K562 (cell line): ENCODE measurements at regions not wholly inside any gene's neighbourhood (a gene's known extent, or its start where the extent isn't known, plus 50 kb on each side); places are given as distances from the start of the nearest gene placed in this dataset.

ENCODE experiments used
- ATAC-seq: fragments of 200-7000 bp; cut with Tn5 transposase; 3 replicates; pipeline ENCODE4 v1.9.1; 2020; ENCODE audit warnings: moderate library complexity
- BruUV-seq: library from RNA; stranded (reverse); fragments of 400-500 nt; replicated peaks from 2 replicates; lab custom pipeline; 2021; lab: Mats Ljungman, UMichigan
- CTCF ChIA-PET: fragments of 300-600 bp; formaldehyde crosslinking; extraction: SDS; loops from one replicate; lab custom pipeline; 2021; ENCODE audit warnings: low intra/inter-chr PET ratio; lab: Yijun Ruan, JAX
- POLR2A ChIA-PET: fragments of 300-600, 350-650 bp; sonication (Branson Sonifier 250); formaldehyde crosslinking; extraction: SDS; loops from one replicate; lab custom pipeline; 2021; ENCODE audit warnings: antibody characterized with exemption, inconsistent platforms; lab: Yijun Ruan, JAX
- DNase-seq, 4 experiments: peaks; one replicate each; pipeline versions ENCODE4 v3.0.0 to v3.0.0-alpha.2; 2011 to 2018; ENCODE audit warnings: low spot score in 3 of 4, mixed read lengths in 3 of 4; ENCODE audit errors: extremely low read depth in 1 of 4
- FAIRE-seq: peaks from 2 replicates; lab custom pipeline; 2011; peaks lifted over from hg19 to GRCh38; lab: Jason Lieb, UNC
- H2AFZ ChIP-seq: 2 replicates; pipeline ENCODE4 v1.6.0; 2011; ENCODE audit warnings: low read depth, low read length, control low read depth, inconsistent platforms
- H3K27ac ChIP-seq: fragments of 200-600 bp; 3 replicates; pipeline ENCODE4 v1.8.0; 2011; ENCODE audit warnings: low read depth, mild to moderate bottlenecking, control low read depth, inconsistent platforms, low read length, moderate library complexity, mixed read lengths; ENCODE audit errors: extremely low read depth
- H3K27me3 ChIP-seq, 2 experiments: fragments of 300-600 bp in 1 of 2; 2 replicates in 1 of 2; 3 replicates in 1 of 2; pipeline versions ENCODE4 v1.6.0 to v1.8.0; 2011; ENCODE audit warnings: inconsistent platforms in 2 of 2, low read length in 2 of 2, mild to moderate bottlenecking in 1 of 2, mixed read lengths in 1 of 2, moderate library complexity in 1 of 2; ENCODE audit not compliant: control insufficient read depth in 2 of 2, insufficient read depth in 2 of 2
- H3K36me3 ChIP-seq: fragments of 300-600 bp; 3 replicates; pipeline ENCODE4 v1.8.0; 2011; ENCODE audit warnings: mild to moderate bottlenecking, low read length, inconsistent platforms; ENCODE audit not compliant: control insufficient read depth, insufficient read depth
- H3K4me1 ChIP-seq, 2 experiments: fragments of 200-600 bp in 1 of 2; replicated peaks in 1 of 2; 2 replicates in 1 of 2; 3 replicates in 1 of 2; pipeline versions ENCODE4 v1.5.1 to v1.8.0; 2011; ENCODE audit warnings: inconsistent platforms in 2 of 2, low read length in 2 of 2, mild to moderate bottlenecking in 1 of 2, mixed read lengths in 1 of 2, moderate library complexity in 1 of 2; ENCODE audit not compliant: control insufficient read depth in 2 of 2, insufficient read depth in 2 of 2
- H3K4me2 ChIP-seq: 2 replicates; pipeline ENCODE4 v1.6.1; 2011; ENCODE audit warnings: low read length, control low read depth, inconsistent platforms, mixed read lengths; ENCODE audit not compliant: insufficient read depth
- H3K4me3 ChIP-seq: fragments of 200-600 bp; sonication (generic), shearing (Covaris generic); 2 replicates; pipeline ENCODE4 v1.5.1; 2016; ENCODE audit warnings: control low read depth, inconsistent platforms
- H3K79me2 ChIP-seq: fragments of 200-600 bp; 3 replicates; pipeline ENCODE4 v1.8.0; 2011; ENCODE audit warnings: low read length, inconsistent platforms; ENCODE audit not compliant: control insufficient read depth, insufficient read depth
- H3K9ac ChIP-seq, 2 experiments: 2 replicates each; pipeline versions ENCODE4 v1.6.0 to v1.6.1; 2011; ENCODE audit warnings: low read depth in 2 of 2, low read length in 2 of 2, control low read depth in 1 of 2, inconsistent platforms in 1 of 2, mild to moderate bottlenecking in 1 of 2, mixed read lengths in 1 of 2; ENCODE audit not compliant: insufficient read depth in 1 of 2
- H3K9me1 ChIP-seq: one replicate; pipeline ENCODE4 v1.6.0; 2011; ENCODE audit warnings: inconsistent platforms, mild to moderate bottlenecking, low read length, moderate library complexity; ENCODE audit not compliant: control insufficient read depth, insufficient read depth
- H3K9me3 ChIP-seq: replicated peaks from 2 replicates; pipeline ENCODE4 v1.5.1; 2011; ENCODE audit warnings: low read depth, low read length, inconsistent platforms; ENCODE audit not compliant: control insufficient read depth, insufficient read depth
- H4K20me1 ChIP-seq: replicated peaks from 2 replicates; pipeline ENCODE4 v1.6.1; 2011; ENCODE audit warnings: low read length, inconsistent platforms, mixed read lengths; ENCODE audit not compliant: control insufficient read depth, insufficient read depth
- BCL6 ChIP-seq: fragments of 250-450 bp; sonication (Bioruptor Pico); IDR thresholded peaks from 2 replicates; pipeline ENCODE4 v1.4.0; 2020
- HDAC3 ChIP-seq: fragments of 450-650 bp; IDR thresholded peaks from 2 replicates; pipeline ENCODE4 v1.6.1; 2018; ENCODE audit warnings: borderline replicate concordance, mild to moderate bottlenecking, moderate library complexity; ENCODE audit not compliant: partially characterized antibody
- RHOXF2B ChIP-seq: fragments of 250-450 bp; sonication (Bioruptor Pico); conservative IDR thresholded peaks from 2 replicates; pipeline ENCODE4 v1.5.1; 2021
- TGIF2 ChIP-seq: sonication (generic); formaldehyde crosslinking; IDR thresholded peaks from 2 replicates; pipeline ENCODE4 v1.8.1; 2022; ENCODE audit warnings: mild to moderate bottlenecking, missing genetic modification reagents, moderate library complexity
- ZNF124 ChIP-seq: sonication (generic); formaldehyde crosslinking; IDR thresholded peaks from 2 replicates; pipeline ENCODE4 v1.8.1; 2022; ENCODE audit warnings: missing genetic modification reagents
- ZNF274 ChIP-seq: IDR thresholded peaks from 2 replicates; pipeline ENCODE4 v1.6.1; 2011; ENCODE audit warnings: low read depth, mild to moderate bottlenecking, low read length, moderate library complexity, borderline replicate concordance
- ZNF512 ChIP-seq: IDR thresholded peaks from 2 replicates; pipeline ENCODE4 v1.6.1; 2016; ENCODE audit warnings: missing genetic modification characterization, missing compliant biosample characterization
- WGBS: fragments of 100-300 bp; shearing (Covaris generic); methylation state at CpG from one replicate; pipeline ENCODE4 v1.1.6; 2016; ENCODE audit warnings: low coverage, mixed read lengths; ENCODE audit not compliant: insufficient coverage; ENCODE audit errors: missing lambda C conversion rate; 5-methylcytosine and 5-hydroxymethylcytosine counted together
- in situ Hi-C: fragments of 300-500 bp; cut with MboI; formaldehyde crosslinking; loops from 4 replicates; pipeline ENCODE4 v1.15.0; 2018; ENCODE audit warnings: inconsistent platforms, mixed read lengths
- intact Hi-C: fragments of 100-400 bp; cut with micrococcal nuclease; formaldehyde crosslinking; loops from 2 replicates; pipeline ENCODE4 v1.14.2; 2022

- in situ Hi-C loops (no loop called here), intact Hi-C loops (no loop called here)
- Histone ChIP-seq H3K9me1 (no peaks in the 10 kb centered on the region), H3K27me3 (no peaks in the 10 kb centered on the region), H3K9ac (no peak overlapping the region), H3K27ac (no peak overlapping the region), H3K4me2 (no peak overlapping the region), H3K79me2 (no peaks in the 10 kb centered on the region), H3K4me1 (no peaks in the 10 kb centered on the region), H3K4me3 (no peak overlapping the region), H3K36me3 (no peaks in the 10 kb centered on the region), H2AFZ (no peak overlapping the region), H3K9me3 (no peaks in the 10 kb centered on the region), H4K20me1 (no peaks in the 10 kb centered on the region)
- DNase-seq (no peak), ATAC-seq (no peak), FAIRE-seq (no peak)
- WGBS: 0% methylated on average over 1 of the region's 1 CpG
- TF ChIP-seq ZNF124 (CRISPR knock-in tag) (no peak), ZNF512 (tag) (no peak), HDAC3 (no peak), TGIF2 (CRISPR knock-in tag) (no peak), RHOXF2B (CRISPR knock-in tag) (no peak), ZNF274 (no peak), BCL6 (no peak)
- ChIA-PET POLR2A (no interaction called here), CTCF (no interaction called here)
- no TSS peak for BruUV-seq
These were observed 1313.0 kb downstream of the MAT2B start for GRCh38 chr5:164818445-164818844.
